Ishikawa (cell line): ENCODE measurements at regions not wholly inside any gene's neighbourhood (a gene's known extent, or its start where the extent isn't known, plus 50 kb on each side); places are given as distances from the start of the nearest gene placed in this dataset.

Experiments
- CEBPB ChIP-seq: IDR thresholded peaks from 2 replicates; pipeline ENCODE4 v1.6.1; 2012
- CREB1 ChIP-seq: IDR thresholded peaks from 2 replicates; pipeline ENCODE4 v1.6.1; 2012; ENCODE audit warnings: low read depth
- EGR1 ChIP-seq: IDR thresholded peaks from 2 replicates; pipeline ENCODE4 v1.6.1; 2012
- EP300 ChIP-seq: IDR thresholded peaks from 2 replicates; pipeline ENCODE4 v1.6.1; 2012; ENCODE audit warnings: borderline replicate concordance
- FOXM1 ChIP-seq: IDR thresholded peaks from 2 replicates; pipeline ENCODE4 v1.6.1; 2012; ENCODE audit warnings: low read depth, borderline replicate concordance
- MAX ChIP-seq: IDR thresholded peaks from 2 replicates; pipeline ENCODE4 v1.6.1; 2012
- NFIC ChIP-seq: IDR thresholded peaks from 2 replicates; pipeline ENCODE4 v1.6.1; 2012
- RAD21 ChIP-seq: IDR thresholded peaks from 2 replicates; pipeline ENCODE4 v1.6.1; 2012; ENCODE audit warnings: low read depth
- REST ChIP-seq: IDR thresholded peaks from 2 replicates; pipeline ENCODE4 v1.6.1; 2012; ENCODE audit warnings: low read depth, mild to moderate bottlenecking
- TAF1 ChIP-seq: IDR thresholded peaks from 2 replicates; pipeline ENCODE4 v1.6.1; 2012; ENCODE audit warnings: low read depth, mild to moderate bottlenecking
- TCF12 ChIP-seq: IDR thresholded peaks from 2 replicates; pipeline ENCODE4 v1.6.1; 2012; ENCODE audit warnings: low read depth
- TEAD4 ChIP-seq: IDR thresholded peaks from 2 replicates; pipeline ENCODE4 v1.6.1; 2012
- USF1 ChIP-seq: IDR thresholded peaks from 2 replicates; pipeline ENCODE4 v1.6.1; 2012
- YY1 ChIP-seq: IDR thresholded peaks from 2 replicates; pipeline ENCODE4 v1.6.1; 2012; ENCODE audit warnings: low read depth
- ZBTB7A ChIP-seq: IDR thresholded peaks from 2 replicates; pipeline ENCODE4 v1.6.1; 2012; ENCODE audit warnings: low read depth

- TF ChIP-seq EP300, result no peak
- TF ChIP-seq TAF1, result no peak
- TF ChIP-seq YY1, result no peak
- TF ChIP-seq EGR1, result no peak
- no peak for TF ChIP-seq RAD21
- no peak for TF ChIP-seq REST
- TF ChIP-seq USF1, result no peak
- TF ChIP-seq ZBTB7A, result no peak
- no peak for TF ChIP-seq TCF12
- TF ChIP-seq TEAD4, result no peak
- no peak for TF ChIP-seq NFIC
- no peak for TF ChIP-seq CREB1
- no peak for TF ChIP-seq FOXM1
- no peak for TF ChIP-seq MAX
Observed at GRCh38 chr5:36751886-36752285, 124.7 kb upstream of the NIPBL start.

- TF ChIP-seq FOXM1 (no peak), CREB1 (no peak), TAF1 (no peak), CEBPB (no peak), RAD21 (no peak)
Observed at GRCh38 chr5:36755342-36755741, 121.2 kb upstream of the NIPBL start.

- TF ChIP-seq TEAD4, result no peak
- TF ChIP-seq TCF12, result no peak
- no peak for TF ChIP-seq ZBTB7A
- TF ChIP-seq EP300, result no peak
- no peak for TF ChIP-seq REST
- no peak for TF ChIP-seq NFIC
- TF ChIP-seq USF1, result no peak
- TF ChIP-seq EGR1, result no peak
- no peak for TF ChIP-seq FOXM1
- no peak for TF ChIP-seq TAF1
- TF ChIP-seq CEBPB, result no peak
Observed at GRCh38 chr5:36755920-36756488, 120.6 kb upstream of the NIPBL start.

- TF ChIP-seq TCF12, result no peak
- TF ChIP-seq YY1, result no peak
- TF ChIP-seq NFIC, result no peak
- no peak for TF ChIP-seq ZBTB7A
- TF ChIP-seq TEAD4, result no peak
- no peak for TF ChIP-seq FOXM1
- TF ChIP-seq USF1, result no peak
- no peak for TF ChIP-seq CEBPB
- TF ChIP-seq RAD21, result no peak
- TF ChIP-seq EGR1, result no peak
- no peak for TF ChIP-seq CREB1
- no peak for TF ChIP-seq EP300
- TF ChIP-seq TAF1, result no peak
- no peak for TF ChIP-seq REST
- TF ChIP-seq MAX, result no peak
Observed at GRCh38 chr5:36756848-36757247, 119.7 kb upstream of the NIPBL start.
